ENCODE measurements at regions not wholly inside any gene's neighbourhood (a gene's known extent, or its start where the extent isn't known, plus 50 kb on each side); places are given as distances from the start of the nearest gene placed in this dataset.

GRCh38 chr12:70994217-70994788 lies 73.8 kb upstream of the PTPRR start:
- no peak for TF ChIP-seq RAD21 (IDR thresholded peaks at IDR 0.05; ENCODE audit: low read depth)
- TF ChIP-seq YY1 (IDR thresholded peaks at IDR 0.05; ENCODE audit: low read depth): no peak
- TF ChIP-seq EP300 (IDR thresholded peaks at IDR 0.05; ENCODE audit: borderline replicate concordance): no peak
- TF ChIP-seq CEBPB (IDR thresholded peaks at IDR 0.05): no peak
- TF ChIP-seq TCF12 (IDR thresholded peaks at IDR 0.05; ENCODE audit: low read depth): no peak

All from Ishikawa (cell line).